Gastrocnemius medialis (tissue), 4 donors: ENCODE measurements at regions not wholly inside any gene's neighbourhood (a gene's known extent, or its start where the extent isn't known, plus 50 kb on each side); places are given as distances from the start of the nearest gene placed in this dataset.

ENCODE experiments used
- ATAC-seq, 2 donors: fragments of 150-250 bp; one replicate each; pipeline ENCODE4 v1.9.1; 2016
- DNase-seq, 2 donors: peaks; one replicate each; pipeline ENCODE4 v3.0.0-alpha.2; 2019
- H3K27ac ChIP-seq, 4 donors: fragments of 200-600 bp; sonication (generic); 1 replicate in 1 of 4; 2 replicates in 3 of 4; pipeline ENCODE4 v1.5.1; 2016 to 2018; ENCODE audit warnings: mild to moderate bottlenecking in 2 of 4, moderate library complexity in 1 of 4
- H3K27me3 ChIP-seq, 3 donors: fragments of 200-600 bp; sonication (generic) in 2 of 3; 1 replicate in 1 of 3; 2 replicates in 2 of 3; pipeline versions ENCODE4 v1.5.1 to v1.6.0; 2016 to 2019; ENCODE audit warnings: mild to moderate bottlenecking in 1 of 3, moderate library complexity in 1 of 3
- H3K36me3 ChIP-seq, 2 donors: fragments of 200-600 bp; sonication (generic) in 1 of 2; one replicate each; pipeline ENCODE4 v1.5.1; 2017 to 2018
- H3K4me1 ChIP-seq, 2 donors: fragments of 200-600 bp; sonication (generic) in 1 of 2; one replicate each; pipeline ENCODE4 v1.5.1; 2016 to 2017; ENCODE audit warnings: mild to moderate bottlenecking in 2 of 2
- H3K4me3 ChIP-seq, 4 donors: fragments of 200-600 bp; sonication (generic) in 3 of 4; 1 replicate in 1 of 4; 2 replicates in 3 of 4; pipeline ENCODE4 v1.5.1; 2016 to 2019; ENCODE audit warnings: mild to moderate bottlenecking in 2 of 4
- H3K9me3 ChIP-seq, 3 donors: fragments of 200-600 bp; sonication (generic) in 2 of 3; 1 replicate in 1 of 3; 2 replicates in 2 of 3; pipeline ENCODE4 v1.5.1; 2016 to 2019
- CTCF ChIP-seq, 5 experiments: fragments of 450-650 bp in 3 of 5; fragments of 200-600 bp in 2 of 5; sonication (generic) in 2 of 5; IDR thresholded peaks in 4 of 5; conservative IDR thresholded peaks in 1 of 5; 1 replicate in 4 of 5; 2 replicates in 1 of 5; pipeline ENCODE4 v1.5.1; 2016 to 2019; ENCODE audit warnings: antibody characterized with exemption in 5 of 5, mild to moderate bottlenecking in 3 of 5, moderate library complexity in 3 of 5
- POLR2A ChIP-seq, 2 donors: fragments of 450-650 bp; IDR thresholded peaks; one replicate each; pipeline ENCODE4 v1.6.1; 2017; ENCODE audit warnings: antibody characterized with exemption in 2 of 2, mild to moderate bottlenecking in 2 of 2, moderate library complexity in 2 of 2
- in situ Hi-C, 4 donors: fragments of 200-750 bp; cut with MboI; loops; one replicate each; pipeline versions ENCODE4 v1.15.0 to v1.8.0; 2017; ENCODE audit warnings: low sequenced_read_pairs in 4 of 4
- intact Hi-C: fragments of 100-400 bp; cut with DNase I; formaldehyde crosslinking; loops from one replicate; pipeline ENCODE4 v1.15.1; 2023; ENCODE audit warnings: low total_unique reads

GRCh38 chr1:67571901-67572593 lies 113.0 kb upstream of the GADD45A start:
- in situ Hi-C loops, result loop anchor here in 3 of 4 donors (5.0 to 25.0 kb wide), 2 partner anchors 80 to 115 kb away; partner anchors contain the start of gene GADD45A (in 2 of the 3)
- H3K36me3 ChIP-seq, result no peaks in the 10 kb centered on the region
- no peaks in the 10 kb centered on the region for H3K9me3 ChIP-seq
- H3K4me1 ChIP-seq, result peaks cover 27 to 38% of the 10 kb centered on the region in 2 donors
- no peak for TF ChIP-seq POLR2A (IDR thresholded peaks at IDR 0.05)
- no peak for TF ChIP-seq CTCF (IDR thresholded peaks at IDR 0.05 in 4 of 5, conservative IDR thresholded peaks at IDR 0.05 in 1 of 5)
- ATAC-seq (peak; percentile 66 to 73), DNase-seq (peak in 1 of 2 donors; percentile 57)
- intact Hi-C loops, result loop anchor here (1.0 to 2.0 kb wide), 3 partner anchors 12 to 114 kb away; no protein-coding TSS in a partner anchor
- peak overlapping the region; percentile 90 to 96 (median 92) for H3K27ac ChIP-seq
- peak overlapping the region; percentile 21 to 41 (median 32) for H3K4me3 ChIP-seq
- H3K27me3 ChIP-seq, result no peaks in the 10 kb centered on the region

GRCh38 chr1:67572594-67573221 lies 112.3 kb upstream of the GADD45A start:
- intact Hi-C loops, result loop anchor here (1.0 kb wide), 2 partner anchors 12 to 114 kb away; no protein-coding TSS in a partner anchor
- in situ Hi-C loops, result loop anchor here in 3 of 4 donors (5.0 to 25.0 kb wide), 2 partner anchors 80 to 115 kb away; partner anchors contain the start of gene GADD45A (in 2 of the 3)
- H3K27ac ChIP-seq, result peak overlapping the region; percentile 90 to 96 (median 92)

GRCh38 chr1:67573311-67573872 lies 111.6 kb upstream of the GADD45A start:
- Histone ChIP-seq H3K27me3 (no peaks in the 10 kb centered on the region), H3K4me1 (peaks cover 27 to 38% of the 10 kb centered on the region in 2 donors), H3K36me3 (no peaks in the 10 kb centered on the region), H3K27ac (peak overlapping the region; percentile 90 to 96 (median 92)), H3K4me3 (no peak overlapping the region), H3K9me3 (no peaks in the 10 kb centered on the region)
- DNase-seq (no peak), ATAC-seq (no peak)
- TF ChIP-seq CTCF (IDR thresholded peaks at IDR 0.05 in 4 of 5, conservative IDR thresholded peaks at IDR 0.05 in 1 of 5) (no peak), POLR2A (IDR thresholded peaks at IDR 0.05) (no peak)
- in situ Hi-C loops, result loop anchor here in 3 of 4 donors (5.0 to 25.0 kb wide), 2 partner anchors 79 to 114 kb away; partner anchors contain the start of gene GADD45A (in 2 of the 3)
- intact Hi-C loops, result no loop called here

More at GRCh38 chr1:67572594-67573221, 112.3 kb upstream of the GADD45A start:
- peak; percentile 84 to 88 for ATAC-seq
- TF ChIP-seq POLR2A (IDR thresholded peaks at IDR 0.05), result peak; percentile 45 to 65
- TF ChIP-seq CTCF (IDR thresholded peaks at IDR 0.05 in 4 of 5, conservative IDR thresholded peaks at IDR 0.05 in 1 of 5), result no peak
- no peaks in the 10 kb centered on the region for H3K36me3 ChIP-seq
- DNase-seq, result peak; percentile 95 to 98
- H3K27me3 ChIP-seq, result no peaks in the 10 kb centered on the region
- H3K9me3 ChIP-seq, result no peaks in the 10 kb centered on the region
- H3K4me1 ChIP-seq, result peaks cover 27 to 38% of the 10 kb centered on the region in 2 donors
- peak overlapping the region; percentile 21 to 41 (median 32) for H3K4me3 ChIP-seq

- no peak for DNase-seq
- H3K9me3 ChIP-seq, result no peaks in the 10 kb centered on the region
- intact Hi-C loops, result no loop called here
- peaks cover 27 to 43% of the 10 kb centered on the region in 2 donors for H3K4me1 ChIP-seq
- ATAC-seq, result no peak
- TF ChIP-seq POLR2A (IDR thresholded peaks at IDR 0.05) (no peak), CTCF (IDR thresholded peaks at IDR 0.05 in 4 of 5, conservative IDR thresholded peaks at IDR 0.05 in 1 of 5) (no peak)
- no peak overlapping the region for H3K4me3 ChIP-seq
- no peaks in the 10 kb centered on the region for H3K36me3 ChIP-seq
- no peak overlapping the region for H3K27ac ChIP-seq
- H3K27me3 ChIP-seq, result no peaks in the 10 kb centered on the region
- in situ Hi-C loops, result loop anchor here in 3 of 4 donors (5.0 to 25.0 kb wide), 2 partner anchors 78 to 113 kb away; partner anchors contain the start of gene GADD45A (in 2 of the 3)
Measured at GRCh38 chr1:67574221-67574620, 110.8 kb upstream of the GADD45A start.
